Stimulated activated CD8-positive, alpha-beta memory T cell treated with anti-CD3 and anti-CD28 coated beads, Interleukin-7, amount 100 ng/mL, for 1 hour (primary cell): ENCODE measurements at regions not wholly inside any gene's neighbourhood (a gene's known extent, or its start where the extent isn't known, plus 50 kb on each side); places are given as distances from the start of the nearest gene placed in this dataset.

Experiments used
- DNase-seq, 2 donors: peaks; one replicate each; pipeline ENCODE4 v3.0.0-alpha.2; 2020; ENCODE audit warnings: low read depth in 2 of 2

- no peak for DNase-seq
Measured at GRCh38 chr5:54772231-54772630, 213.2 kb downstream of the ESM1 start.

- no peak for DNase-seq
Measured at GRCh38 chr5:54769746-54770145, 215.6 kb downstream of the ESM1 start.

DNA sequence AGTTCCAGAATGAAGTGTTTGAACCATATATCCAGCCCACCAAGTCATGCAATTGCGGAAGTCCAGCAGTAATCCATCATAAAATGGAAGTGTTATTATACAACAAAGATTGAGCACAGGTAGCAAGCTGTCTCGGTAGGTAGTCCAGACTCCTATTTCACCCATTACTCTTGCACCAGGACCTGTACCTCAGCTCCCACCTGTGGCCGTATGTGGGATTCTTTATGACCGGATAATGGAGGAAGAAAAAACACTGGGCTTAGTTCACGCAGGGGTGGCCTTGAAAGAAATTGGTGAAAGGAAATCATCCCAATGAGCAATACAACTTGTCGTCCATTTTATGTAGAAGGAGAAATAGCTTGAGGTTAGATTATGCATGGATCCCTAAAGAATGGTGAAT, 216.3 kb downstream of the ESM1 start:
- DNase-seq, result no peak

DNA sequence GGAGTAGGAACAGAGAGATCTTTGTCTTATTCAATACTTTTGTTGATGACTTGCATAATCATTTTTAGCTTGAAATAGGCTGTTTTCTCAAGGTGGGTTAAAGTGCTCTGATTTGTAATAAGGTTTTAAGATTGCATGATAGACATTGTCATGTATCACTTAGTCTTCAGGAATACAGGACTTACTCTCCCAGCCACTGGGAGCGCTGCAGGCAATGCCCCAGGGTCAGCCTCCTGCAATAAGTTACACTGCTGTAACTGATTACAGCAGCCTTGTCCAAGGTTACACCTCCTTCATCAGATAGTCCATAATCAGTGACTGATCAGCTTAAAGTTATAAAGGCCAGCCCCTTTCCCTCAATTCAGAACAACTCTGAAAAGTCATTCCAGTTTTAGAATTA, 218.6 kb downstream of the ESM1 start:
- DNase-seq, result no peak

DNA sequence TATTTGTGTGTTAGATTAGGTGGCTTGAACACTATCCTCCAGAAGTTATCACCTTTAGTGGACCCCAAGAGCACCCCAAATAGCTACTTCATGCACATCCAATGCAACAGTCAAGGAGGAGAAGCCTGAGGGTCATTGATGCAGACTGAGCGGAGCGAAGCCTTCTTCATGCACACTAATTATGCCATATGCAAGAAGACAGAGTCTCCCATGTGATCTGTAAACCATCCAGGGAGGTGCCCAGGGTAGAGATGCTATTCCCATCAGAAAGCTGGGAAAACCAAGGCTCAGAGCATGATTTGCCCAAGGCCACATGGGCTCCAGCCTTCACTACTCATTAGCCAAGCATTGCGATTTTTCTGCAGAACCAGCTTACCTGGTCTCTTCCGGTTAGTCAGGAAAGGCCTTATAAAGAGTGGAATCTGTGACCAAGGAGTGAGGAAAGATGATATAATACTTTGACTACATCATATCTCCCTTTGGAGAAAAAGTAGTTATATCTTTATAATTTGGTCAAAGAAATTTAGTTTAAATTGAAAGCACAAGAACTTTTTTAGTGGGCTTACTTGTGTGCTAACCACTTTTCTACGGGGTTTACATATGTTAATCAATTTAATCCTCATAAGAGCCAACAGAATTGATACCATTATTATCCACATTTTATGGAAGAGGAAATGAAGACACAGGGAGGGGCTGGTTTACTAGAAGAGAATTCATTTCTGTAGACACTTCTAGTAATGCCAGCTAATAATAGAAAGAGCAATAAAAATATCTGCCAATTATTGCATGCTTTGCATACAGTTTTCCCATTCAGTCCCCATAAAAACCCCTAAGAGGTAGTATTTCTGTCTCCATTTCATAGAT, 220.0 kb downstream of the ESM1 start:
- DNase-seq, result no peak

DNA sequence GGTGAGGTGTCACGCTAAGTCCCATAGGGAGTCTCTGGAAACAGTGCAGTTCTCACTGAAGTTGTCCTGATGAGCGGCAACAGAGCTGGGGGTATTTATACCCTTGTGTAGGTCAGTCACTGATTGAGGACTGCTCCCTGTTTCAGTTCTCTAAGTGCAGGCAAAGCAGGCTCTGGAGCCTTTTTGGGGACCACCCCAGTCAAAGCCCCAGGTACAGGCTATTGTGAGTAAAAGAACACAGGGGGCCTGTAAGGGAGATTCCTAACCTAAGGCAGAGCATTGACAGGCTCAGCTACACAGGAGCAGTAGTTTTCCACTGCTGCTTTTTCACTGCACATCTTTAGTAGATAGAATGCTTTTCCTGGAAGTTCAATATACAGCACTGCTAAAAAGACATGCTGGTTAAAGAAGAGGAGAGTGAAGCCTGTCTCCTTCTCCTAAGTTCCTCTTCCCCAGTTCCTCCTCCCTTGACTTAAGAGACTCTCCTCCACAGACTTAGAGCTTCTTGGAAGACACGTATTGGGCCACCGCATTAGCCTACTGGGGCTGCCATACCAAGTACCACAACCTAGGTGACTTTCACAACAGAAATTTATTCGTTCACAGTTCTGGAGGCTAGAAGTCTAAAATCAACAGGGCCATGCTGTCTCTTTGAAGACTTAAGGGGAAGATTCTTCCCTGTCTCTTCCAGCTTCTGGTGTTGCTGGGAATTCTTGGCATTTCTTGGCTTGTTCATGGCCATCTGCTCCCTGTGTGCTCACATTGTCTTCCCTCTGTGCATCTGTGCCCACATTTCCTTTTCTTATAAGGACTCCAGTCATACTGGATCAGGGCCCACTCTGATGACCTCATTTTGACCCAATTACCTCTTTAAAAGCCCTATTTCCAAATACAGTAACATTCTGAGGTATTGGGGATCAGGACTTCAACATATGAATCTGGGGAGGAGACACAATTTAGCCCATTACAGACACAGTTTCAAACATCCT, 221.0 kb downstream of the ESM1 start:
- DNase-seq, result no peak

DNA sequence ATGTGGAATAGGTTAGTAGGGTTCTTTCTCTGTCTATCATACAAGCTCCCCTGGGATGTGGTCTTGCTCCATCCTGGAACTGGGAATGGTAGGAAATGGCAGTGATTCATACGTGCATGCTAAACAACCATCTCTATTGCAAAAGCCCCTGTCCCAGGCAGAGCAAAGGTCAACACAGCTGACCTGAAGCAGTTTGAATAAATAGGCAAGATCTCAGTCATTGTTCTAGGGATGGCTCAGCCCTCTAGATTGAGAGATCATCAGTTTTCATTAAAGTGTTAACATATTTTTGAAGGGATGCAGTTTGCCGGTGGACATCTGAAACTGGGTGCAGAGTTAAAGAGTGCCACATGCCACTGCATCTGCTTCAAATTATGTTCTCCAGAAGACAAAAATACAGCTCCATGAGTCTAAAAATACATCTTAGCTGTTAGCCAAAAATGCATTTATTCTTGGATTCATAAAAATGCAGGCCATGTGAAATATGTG, 224.1 kb downstream of the ESM1 start:
- no peak for DNase-seq

DNA sequence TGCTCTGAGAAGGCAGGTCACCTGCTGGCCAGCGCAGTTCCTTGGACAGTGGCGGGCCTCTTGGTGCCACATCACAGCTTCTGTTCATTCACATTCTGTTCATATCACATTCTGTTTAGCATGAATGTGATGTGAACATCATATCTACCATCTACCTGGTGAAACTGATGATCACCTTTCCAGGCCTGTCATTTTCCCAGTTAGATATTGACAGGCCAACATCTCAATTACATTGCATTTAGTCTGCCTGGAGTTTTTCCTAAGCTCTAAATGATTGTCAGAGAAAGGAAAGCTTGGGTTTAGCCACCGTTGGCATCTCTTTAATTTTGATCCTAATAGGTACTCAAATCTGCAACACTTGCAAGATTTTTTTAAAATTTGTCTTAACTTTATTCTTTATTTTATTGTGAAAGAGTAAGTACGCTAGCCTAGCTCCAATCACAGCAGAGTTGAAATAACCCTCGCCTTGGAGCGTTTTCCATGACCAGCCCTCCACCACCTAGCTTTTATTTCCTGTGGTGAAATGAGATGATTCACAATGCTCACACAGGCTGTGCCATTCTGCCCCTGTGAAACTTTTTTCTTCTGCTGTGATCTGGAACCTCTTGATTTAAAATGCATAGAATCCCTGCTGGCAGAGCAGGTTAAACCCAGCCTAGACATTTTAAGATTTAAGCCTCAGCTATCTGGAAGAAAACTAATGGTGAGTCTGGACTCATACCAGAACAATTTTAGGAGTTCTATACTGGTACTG, 225.0 kb downstream of the ESM1 start:
- DNase-seq, result no peak

- no peak for DNase-seq
Measured at GRCh38 chr5:54758038-54758437, 227.4 kb downstream of the ESM1 start.

GRCh38 chr5:54757541-54757940, 227.9 kb downstream of the ESM1 start:
- no peak for DNase-seq

GRCh38 chr5:54756796-54757402, 228.5 kb downstream of the ESM1 start:
- no peak for DNase-seq

- no peak for DNase-seq
Measured at GRCh38 chr5:54756301-54756700, 229.1 kb downstream of the ESM1 start.

GRCh38 chr5:54754878-54755277, 230.5 kb downstream of the ESM1 start:
- no peak for DNase-seq

GRCh38 chr5:54754420-54754819, 231.0 kb downstream of the ESM1 start:
- no peak for DNase-seq

GRCh38 chr5:54753753-54754152, 231.6 kb downstream of the ESM1 start:
- DNase-seq, result no peak

DNA sequence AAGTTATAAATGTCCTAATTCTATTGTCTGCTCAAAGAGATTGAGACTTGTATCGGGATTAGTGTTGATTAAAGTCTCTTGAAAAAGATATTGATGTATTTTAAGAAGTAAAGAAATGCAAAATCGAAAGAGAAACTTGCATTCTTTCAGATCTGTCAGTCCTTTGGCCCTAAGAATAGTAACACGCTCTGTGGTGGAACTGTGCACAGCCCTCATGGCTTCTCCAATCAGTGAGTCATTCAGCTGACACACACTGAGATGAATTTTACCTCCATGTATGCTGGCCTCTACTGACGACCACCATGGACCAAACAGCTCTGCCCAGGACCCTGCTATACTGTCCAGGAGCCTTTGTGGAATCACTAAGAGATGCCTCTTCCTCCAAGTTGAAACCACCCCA, 232.4 kb downstream of the ESM1 start:
- no peak for DNase-seq

- no peak for DNase-seq
Measured at GRCh38 chr5:54748527-54748926, 231.0 kb downstream of the SNX18 start.

DNA sequence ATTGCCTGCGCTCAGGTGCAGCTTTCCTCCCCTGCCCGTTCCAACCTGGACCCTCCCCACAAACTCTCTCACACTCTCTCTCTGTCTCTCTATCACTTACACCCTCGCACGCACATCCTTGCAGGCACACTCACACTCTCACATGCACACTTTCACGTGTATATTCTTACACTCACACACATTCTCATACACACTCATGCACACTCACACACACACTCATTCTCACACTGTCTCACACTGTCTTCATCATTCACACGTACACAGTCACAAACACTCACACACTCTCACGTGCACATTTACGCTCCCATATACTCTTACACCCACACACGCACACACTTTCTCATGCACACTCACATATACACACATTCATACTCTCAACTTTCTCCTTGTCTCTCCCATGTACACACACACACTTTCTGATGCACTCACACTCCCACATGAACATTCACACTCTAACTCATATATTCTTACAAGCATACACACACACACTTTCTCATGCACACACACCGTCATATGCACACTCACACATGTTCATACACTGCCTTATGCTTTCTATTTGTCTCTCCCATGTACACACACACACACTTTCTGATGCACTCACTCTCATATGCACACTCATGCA, 229.3 kb downstream of the SNX18 start:
- DNase-seq, result no peak

GRCh38 chr5:54746346-54746745, 228.8 kb downstream of the SNX18 start:
- DNase-seq, result no peak

DNA sequence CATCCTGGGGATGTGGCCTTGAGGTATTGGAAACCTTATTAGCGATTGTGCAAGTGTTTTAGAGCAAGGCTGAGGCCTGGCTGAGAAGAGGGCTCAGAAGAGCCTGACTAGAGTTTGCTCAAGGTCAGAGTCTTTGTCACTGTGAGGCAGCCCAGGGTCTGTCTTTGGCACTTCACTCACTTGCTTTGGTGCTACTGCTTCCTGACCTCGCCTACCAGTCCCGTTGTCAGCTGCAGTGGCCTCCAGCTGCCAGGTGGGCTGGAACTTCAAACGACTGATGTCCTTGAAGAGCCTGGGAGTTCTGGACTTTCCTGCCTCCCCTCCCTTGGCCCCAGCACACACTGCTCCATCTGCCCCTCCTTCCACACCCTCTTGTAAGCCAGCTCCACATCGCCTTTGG, 228.0 kb downstream of the SNX18 start:
- DNase-seq, result no peak
